ENCODE measurements at regions not wholly inside any gene's neighbourhood (a gene's known extent, or its start where the extent isn't known, plus 50 kb on each side); places are given as distances from the start of the nearest gene placed in this dataset.

GRCh38 chr13:73433890-73434289, 375.1 kb downstream of the KLF5 start:
- Histone ChIP-seq H3K4me3 (no peak overlapping the region), H3K36me3 (no peaks in the 10 kb centered on the region), H3K9me3 (peaks cover 5% of the 10 kb centered on the region), H3K4me1 (ENCODE audit: control insufficient read depth in 1 of 2, low read depth in 2 of 2) (no peaks in the 10 kb centered on the region), H3K27me3 (replicated peaks; ENCODE audit: insufficient read depth) (no peaks in the 10 kb centered on the region), H3K27ac (no peak overlapping the region)
- TF ChIP-seq CTCF (IDR thresholded peaks at IDR 0.05) = no peak
- no peak for DNase-seq (ENCODE audit: low spot score)
- ATAC-seq (ENCODE audit: insufficient number of reproducible peaks, low FRiP score, low read depth) = no peak

DNA sequence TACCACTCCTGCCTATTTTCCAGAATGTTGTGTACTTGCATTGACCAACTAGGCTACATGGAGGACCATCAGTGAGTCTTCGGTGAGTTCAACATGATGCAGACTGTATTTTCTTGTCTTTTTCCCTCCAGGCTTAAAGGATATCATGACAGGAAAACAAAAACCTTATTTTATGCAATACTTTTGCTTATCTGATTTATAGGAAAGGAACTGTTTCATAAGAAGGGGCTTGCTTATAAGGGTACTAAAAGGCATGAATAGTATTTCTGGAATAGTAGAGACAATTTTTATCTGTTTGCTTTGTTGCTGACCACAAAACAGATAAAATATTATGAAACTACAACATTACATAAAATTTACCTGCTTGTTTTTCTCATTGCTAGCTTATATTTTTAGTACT, 374.7 kb downstream of the KLF5 start:
- TF ChIP-seq CTCF (IDR thresholded peaks at IDR 0.05) = no peak
- ATAC-seq (ENCODE audit: insufficient number of reproducible peaks, low FRiP score, low read depth) (no peak), DNase-seq (ENCODE audit: low spot score) (no peak)
- Histone ChIP-seq H3K4me3 (no peak overlapping the region), H3K36me3 (no peaks in the 10 kb centered on the region), H3K9me3 (peaks cover under 1% of the 10 kb centered on the region), H3K27ac (no peak overlapping the region), H3K27me3 (replicated peaks; ENCODE audit: insufficient read depth) (no peaks in the 10 kb centered on the region), H3K4me1 (ENCODE audit: control insufficient read depth in 1 of 2, low read depth in 2 of 2) (no peaks in the 10 kb centered on the region)

DNA sequence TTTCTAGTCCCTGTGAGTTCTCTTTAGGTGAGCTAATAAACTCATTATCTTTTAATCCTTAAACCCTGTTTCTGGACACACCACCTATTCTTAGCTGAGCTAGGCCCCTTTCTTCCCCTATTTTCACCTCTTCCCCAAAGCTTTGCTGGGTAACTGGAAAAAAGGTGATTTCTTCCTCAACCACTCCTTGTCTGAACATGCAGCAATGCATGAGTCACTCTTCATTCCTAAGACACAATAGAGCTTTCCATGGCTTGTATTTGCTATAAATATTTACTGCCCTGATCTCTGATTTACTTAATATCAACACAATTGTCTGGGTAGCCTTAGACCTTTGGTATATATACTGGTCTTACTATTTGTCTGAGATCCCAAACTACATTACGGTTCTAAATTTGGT, 370.9 kb downstream of the KLF5 start:
- TF ChIP-seq CTCF (IDR thresholded peaks at IDR 0.05) = no peak
- Histone ChIP-seq H3K4me1 (ENCODE audit: control insufficient read depth in 1 of 2, low read depth in 2 of 2) (no peaks in the 10 kb centered on the region), H3K9me3 (no peaks in the 10 kb centered on the region), H3K27me3 (replicated peaks; ENCODE audit: insufficient read depth) (no peaks in the 10 kb centered on the region), H3K27ac (no peak overlapping the region), H3K36me3 (no peaks in the 10 kb centered on the region), H3K4me3 (no peak overlapping the region)
- DNase-seq (ENCODE audit: low spot score) (no peak), ATAC-seq (ENCODE audit: insufficient number of reproducible peaks, low FRiP score, low read depth) (no peak)

GRCh38 chr13:73428706-73429105, 369.9 kb downstream of the KLF5 start:
- ATAC-seq (ENCODE audit: insufficient number of reproducible peaks, low FRiP score, low read depth) = no peak
- H3K9me3 ChIP-seq = no peaks in the 10 kb centered on the region

DNA sequence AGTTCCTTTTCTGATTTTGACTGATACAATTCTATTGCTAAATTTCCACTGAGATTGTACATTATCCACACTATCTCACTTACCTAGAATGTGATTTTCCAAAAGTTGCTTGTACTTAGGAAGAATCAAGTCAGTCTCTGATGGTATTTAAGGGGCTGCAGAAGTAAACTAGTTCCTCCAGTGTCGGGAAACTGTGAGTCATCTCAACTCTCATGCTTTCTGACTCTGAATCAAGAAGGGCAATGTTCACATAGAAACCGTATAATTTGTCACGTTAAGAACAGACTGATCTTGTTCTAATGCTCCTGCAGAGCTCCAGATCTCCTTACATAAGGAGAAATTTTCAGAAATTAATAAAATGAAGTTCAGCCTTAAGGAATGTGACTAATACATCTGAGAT, 369.3 kb downstream of the KLF5 start:
- H3K4me1 ChIP-seq (ENCODE audit: control insufficient read depth in 1 of 2, low read depth in 2 of 2) = no peaks in the 10 kb centered on the region
- no peaks in the 10 kb centered on the region for H3K36me3 ChIP-seq
- H3K27ac ChIP-seq = no peak overlapping the region
- no peak overlapping the region for H3K4me3 ChIP-seq
- ATAC-seq (ENCODE audit: insufficient number of reproducible peaks, low FRiP score, low read depth) = no peak
- H3K27me3 ChIP-seq (replicated peaks; ENCODE audit: insufficient read depth) = no peaks in the 10 kb centered on the region
- H3K9me3 ChIP-seq = no peaks in the 10 kb centered on the region
- no peak for DNase-seq (ENCODE audit: low spot score)
- no peak for TF ChIP-seq CTCF (IDR thresholded peaks at IDR 0.05)

More at GRCh38 chr13:73428706-73429105, 369.9 kb downstream of the KLF5 start:
- Histone ChIP-seq H3K4me1 (ENCODE audit: control insufficient read depth in 1 of 2, low read depth in 2 of 2) (no peaks in the 10 kb centered on the region), H3K36me3 (no peaks in the 10 kb centered on the region), H3K4me3 (no peak overlapping the region), H3K27ac (no peak overlapping the region), H3K27me3 (replicated peaks; ENCODE audit: insufficient read depth) (no peaks in the 10 kb centered on the region)
- DNase-seq (ENCODE audit: low spot score) = no peak
- TF ChIP-seq CTCF (IDR thresholded peaks at IDR 0.05) = no peak
